HEK293 (cell line): ENCODE measurements at regions not wholly inside any gene's neighbourhood (a gene's known extent, or its start where the extent isn't known, plus 50 kb on each side); places are given as distances from the start of the nearest gene placed in this dataset.

Source experiments
- CTCF ChIP-seq: fragments of 450-650 bp; formaldehyde crosslinking; IDR thresholded peaks from 2 replicates; pipeline ENCODE4 v1.5.1; 2016; ENCODE audit warnings: missing biosample characterization, missing genetic modification characterization
- REST ChIP-seq: fragments of 450-650 bp; formaldehyde crosslinking; IDR thresholded peaks from 2 replicates; pipeline ENCODE4 v1.5.1; 2016; ENCODE audit warnings: missing biosample characterization, missing genetic modification characterization
- SCRT1 ChIP-seq: fragments of 450-650 bp; formaldehyde crosslinking; IDR thresholded peaks from 2 replicates; pipeline ENCODE4 v1.5.1; 2016; ENCODE audit warnings: missing biosample characterization, missing genetic modification characterization, borderline replicate concordance
- SETDB1 ChIP-seq: IDR thresholded peaks from one replicate; pipeline ENCODE4 v1.6.1; 2017; ENCODE audit warnings: mild to moderate bottlenecking, low read length, moderate library complexity, mixed read lengths; ENCODE audit not compliant: insufficient read length
- ZFP37 ChIP-seq: fragments of 450-650 bp; formaldehyde crosslinking; IDR thresholded peaks from 2 replicates; pipeline ENCODE4 v1.5.1; 2016; ENCODE audit warnings: missing biosample characterization, missing genetic modification characterization
- ZNF133 ChIP-seq: fragments of 450-650 bp; formaldehyde crosslinking; IDR thresholded peaks from 2 replicates; pipeline ENCODE4 v1.5.1; 2016; ENCODE audit warnings: missing biosample characterization, missing genetic modification characterization
- ZNF211 ChIP-seq: fragments of 450-650 bp; formaldehyde crosslinking; IDR thresholded peaks from 2 replicates; pipeline ENCODE4 v1.5.1; 2016; ENCODE audit warnings: low read depth, missing biosample characterization, missing genetic modification characterization
- ZNF707 ChIP-seq: fragments of 450-650 bp; formaldehyde crosslinking; IDR thresholded peaks from 2 replicates; pipeline ENCODE4 v1.5.1; 2016; ENCODE audit warnings: missing biosample characterization, missing genetic modification characterization
- ZNF747 ChIP-seq: fragments of 450-650 bp; formaldehyde crosslinking; IDR thresholded peaks from 2 replicates; pipeline ENCODE4 v1.5.1; 2016; ENCODE audit warnings: missing biosample characterization, missing genetic modification characterization
- ZSCAN5A ChIP-seq: fragments of 450-650 bp; formaldehyde crosslinking; IDR thresholded peaks from 2 replicates; pipeline ENCODE4 v1.5.1; 2016; ENCODE audit warnings: missing biosample characterization, missing genetic modification characterization
- TF ChIP-seq, protein P1 (sequence below): sonication (generic); formaldehyde crosslinking; IDR thresholded peaks from 2 replicates; pipeline ENCODE4 v1.8.1; 2022; ENCODE audit warnings: mild to moderate bottlenecking, moderate library complexity, missing genetic modification reagents
- TF ChIP-seq, protein P2 (sequence below): fragments of 450-650 bp; formaldehyde crosslinking; IDR thresholded peaks from 2 replicates; pipeline ENCODE4 v1.5.1; 2017; ENCODE audit warnings: missing biosample characterization, missing genetic modification characterization
- TF ChIP-seq, protein P3 (sequence below): fragments of 450-650 bp; formaldehyde crosslinking; IDR thresholded peaks from 2 replicates; pipeline ENCODE4 v1.5.1; 2016; ENCODE audit warnings: missing biosample characterization, missing genetic modification characterization

GRCh38 chr11:92873551-92873950 is 95.9 kb upstream of the MTNR1B start:
- TF ChIP-seq, protein P1, sequence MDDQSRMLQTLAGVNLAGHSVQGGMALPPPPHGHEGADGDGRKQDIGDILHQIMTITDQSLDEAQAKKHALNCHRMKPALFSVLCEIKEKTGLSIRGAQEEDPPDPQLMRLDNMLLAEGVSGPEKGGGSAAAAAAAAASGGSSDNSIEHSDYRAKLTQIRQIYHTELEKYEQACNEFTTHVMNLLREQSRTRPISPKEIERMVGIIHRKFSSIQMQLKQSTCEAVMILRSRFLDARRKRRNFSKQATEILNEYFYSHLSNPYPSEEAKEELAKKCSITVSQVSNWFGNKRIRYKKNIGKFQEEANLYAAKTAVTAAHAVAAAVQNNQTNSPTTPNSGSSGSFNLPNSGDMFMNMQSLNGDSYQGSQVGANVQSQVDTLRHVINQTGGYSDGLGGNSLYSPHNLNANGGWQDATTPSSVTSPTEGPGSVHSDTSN (CRISPR knock-in tag): no peak
- TF ChIP-seq ZSCAN5A (tag by site-specific recombination) (no peak), CTCF (tag by site-specific recombination) (no peak), REST (tag by site-specific recombination) (no peak), SETDB1 (no peak), ZNF747 (tag by site-specific recombination) (no peak), SCRT1 (tag by site-specific recombination) (no peak), ZNF707 (tag by site-specific recombination) (no peak), ZFP37 (tag by site-specific recombination) (no peak), ZNF133 (no peak), ZNF211 (tag by site-specific recombination) (no peak)
- TF ChIP-seq, protein P2, sequence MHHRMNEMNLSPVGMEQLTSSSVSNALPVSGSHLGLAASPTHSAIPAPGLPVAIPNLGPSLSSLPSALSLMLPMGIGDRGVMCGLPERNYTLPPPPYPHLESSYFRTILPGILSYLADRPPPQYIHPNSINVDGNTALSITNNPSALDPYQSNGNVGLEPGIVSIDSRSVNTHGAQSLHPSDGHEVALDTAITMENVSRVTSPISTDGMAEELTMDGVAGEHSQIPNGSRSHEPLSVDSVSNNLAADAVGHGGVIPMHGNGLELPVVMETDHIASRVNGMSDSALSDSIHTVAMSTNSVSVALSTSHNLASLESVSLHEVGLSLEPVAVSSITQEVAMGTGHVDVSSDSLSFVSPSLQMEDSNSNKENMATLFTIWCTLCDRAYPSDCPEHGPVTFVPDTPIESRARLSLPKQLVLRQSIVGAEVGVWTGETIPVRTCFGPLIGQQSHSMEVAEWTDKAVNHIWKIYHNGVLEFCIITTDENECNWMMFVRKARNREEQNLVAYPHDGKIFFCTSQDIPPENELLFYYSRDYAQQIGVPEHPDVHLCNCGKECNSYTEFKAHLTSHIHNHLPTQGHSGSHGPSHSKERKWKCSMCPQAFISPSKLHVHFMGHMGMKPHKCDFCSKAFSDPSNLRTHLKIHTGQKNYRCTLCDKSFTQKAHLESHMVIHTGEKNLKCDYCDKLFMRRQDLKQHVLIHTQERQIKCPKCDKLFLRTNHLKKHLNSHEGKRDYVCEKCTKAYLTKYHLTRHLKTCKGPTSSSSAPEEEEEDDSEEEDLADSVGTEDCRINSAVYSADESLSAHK (tag by site-specific recombination): no peak
- TF ChIP-seq, protein P3, sequence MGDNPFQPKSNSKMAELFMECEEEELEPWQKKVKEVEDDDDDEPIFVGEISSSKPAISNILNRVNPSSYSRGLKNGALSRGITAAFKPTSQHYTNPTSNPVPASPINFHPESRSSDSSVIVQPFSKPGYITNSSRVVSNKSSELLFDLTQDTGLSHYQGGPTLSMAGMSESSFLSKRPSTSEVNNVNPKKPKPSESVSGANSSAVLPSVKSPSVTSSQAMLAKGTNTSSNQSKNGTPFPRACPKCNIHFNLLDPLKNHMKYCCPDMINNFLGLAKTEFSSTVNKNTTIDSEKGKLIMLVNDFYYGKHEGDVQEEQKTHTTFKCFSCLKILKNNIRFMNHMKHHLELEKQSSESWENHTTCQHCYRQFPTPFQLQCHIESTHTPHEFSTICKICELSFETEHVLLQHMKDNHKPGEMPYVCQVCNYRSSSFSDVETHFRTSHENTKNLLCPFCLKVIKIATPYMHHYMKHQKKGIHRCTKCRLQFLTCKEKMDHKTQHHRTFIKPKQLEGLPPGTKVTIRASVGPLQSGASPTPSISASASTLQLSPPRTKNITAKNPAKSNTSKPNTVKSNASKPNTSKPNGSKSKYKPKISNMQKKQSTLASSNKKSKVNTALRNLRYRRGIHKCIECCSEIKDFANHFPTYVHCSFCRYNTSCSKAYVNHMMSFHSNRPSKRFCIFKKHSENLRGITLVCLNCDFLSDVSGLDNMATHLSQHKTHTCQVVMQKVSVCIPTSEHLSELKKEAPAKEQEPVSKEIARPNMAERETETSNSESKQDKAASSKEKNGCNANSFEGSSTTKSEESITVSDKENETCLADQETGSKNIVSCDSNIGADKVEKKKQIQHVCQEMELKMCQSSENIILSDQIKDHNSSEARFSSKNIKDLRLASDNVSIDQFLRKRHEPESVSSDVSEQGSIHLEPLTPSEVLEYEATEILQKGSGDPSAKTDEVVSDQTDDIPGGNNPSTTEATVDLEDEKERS (tag by site-specific recombination): no peak
